ENCODE measurements at regions not wholly inside any gene's neighbourhood (a gene's known extent, or its start where the extent isn't known, plus 50 kb on each side); places are given as distances from the start of the nearest gene placed in this dataset.

DNA sequence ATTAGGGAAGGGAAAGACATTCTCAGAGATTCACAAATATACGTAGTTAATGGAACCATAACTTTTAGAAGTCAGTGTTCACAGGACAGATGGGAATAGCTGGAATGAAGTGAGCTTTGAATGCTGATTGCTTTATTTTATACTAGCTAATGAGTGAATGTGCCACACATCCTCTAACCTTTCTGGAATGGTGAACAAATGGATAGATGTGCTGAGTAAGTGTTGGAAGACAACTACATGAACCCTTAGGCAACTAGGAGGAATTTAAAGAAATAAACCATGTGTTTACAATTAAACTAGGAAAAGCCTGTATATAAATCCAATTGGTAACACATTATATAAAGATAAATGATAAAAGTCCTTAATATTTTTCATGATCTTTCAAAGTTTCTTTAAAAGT lies 91.6 kb upstream of the LIMCH1 start:
- Mint-ChIP-seq H3K4me3 (no peak overlapping the region), H3K36me3 (no peaks in the 10 kb centered on the region), H3K27me3 (no peaks in the 10 kb centered on the region), H3K9me3 (peaks cover 0 to 5% (median 0%) of the 10 kb centered on the region in 8 donors), H3K27ac (no peak overlapping the region), H3K4me1 (no peaks in the 10 kb centered on the region)
- no peaks in the 10 kb centered on the region for H3K27me3 ChIP-seq (ENCODE audit: insufficient read depth, low read length)
- no peak overlapping the region for H3K4me3 ChIP-seq (ENCODE audit: low read length in 2 of 2)
- intact Hi-C loops (cut with micrococcal nuclease): no loop called here
- H3K9me3 ChIP-seq (ENCODE audit: control insufficient read depth in 1 of 2, low read length in 2 of 2): no peaks in the 10 kb centered on the region
- no peak overlapping the region for H3K27ac ChIP-seq (ENCODE audit: low read depth, low read length)
- no peaks in the 10 kb centered on the region for H3K4me1 ChIP-seq (ENCODE audit: insufficient read depth, low read length)
- CTCF ChIA-PET (ENCODE audit: partially characterized antibody): interaction anchor here (2.1 kb wide), 1 partner anchor 10 kb away, joined by 5 read pairs; no protein-coding TSS in a partner anchor
- POLR2A ChIA-PET (ENCODE audit: partially characterized antibody): no interaction called here
- H3K36me3 ChIP-seq (ENCODE audit: insufficient read depth, low read length): no peaks in the 10 kb centered on the region
- no peak for DNase-seq

DNA sequence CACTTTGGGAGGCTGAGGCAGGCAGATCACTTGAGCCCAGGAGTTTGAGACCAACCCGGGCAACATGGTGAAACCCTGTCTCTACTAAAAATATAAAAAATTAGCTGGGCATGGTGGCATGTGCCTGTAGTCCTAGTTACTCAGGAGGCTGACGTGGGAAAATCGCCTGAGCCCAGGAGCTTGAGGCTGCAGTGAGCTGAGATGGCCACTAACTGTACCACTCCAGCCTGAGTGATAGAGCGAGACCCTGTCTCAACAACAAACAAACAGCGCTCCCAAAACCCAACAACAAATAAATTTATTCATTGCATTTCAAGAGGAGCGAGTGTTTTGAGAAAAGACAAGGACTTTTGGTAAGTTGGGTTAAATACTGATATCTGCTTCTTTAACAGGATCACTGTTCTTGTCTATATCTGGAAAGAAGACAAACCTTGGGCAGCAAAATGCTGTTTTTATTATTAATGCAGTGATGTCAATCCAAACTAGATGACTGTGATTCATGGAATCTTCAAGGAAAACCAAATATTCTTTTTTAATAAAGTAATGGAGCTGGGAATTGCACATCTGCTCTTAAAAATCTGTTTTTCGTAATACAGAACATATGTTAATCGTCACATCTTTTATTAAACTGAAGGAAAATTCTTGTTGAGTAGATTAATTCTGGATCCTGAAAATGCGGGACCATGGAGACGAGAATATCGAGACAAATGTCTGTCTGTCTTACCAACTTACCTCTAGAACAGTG lies 90.8 kb upstream of the LIMCH1 start:
- Histone ChIP-seq H3K4me3 (ENCODE audit: low read length in 2 of 2) (no peak overlapping the region), H3K4me1 (ENCODE audit: insufficient read depth, low read length) (no peaks in the 10 kb centered on the region), H3K36me3 (ENCODE audit: insufficient read depth, low read length) (no peaks in the 10 kb centered on the region), H3K27ac (ENCODE audit: low read depth, low read length) (no peak overlapping the region), H3K27me3 (ENCODE audit: insufficient read depth, low read length) (no peaks in the 10 kb centered on the region), H3K9me3 (ENCODE audit: control insufficient read depth in 1 of 2, low read length in 2 of 2) (no peaks in the 10 kb centered on the region)
- Mint-ChIP-seq H3K4me3 (no peak overlapping the region), H3K36me3 (no peaks in the 10 kb centered on the region), H3K4me1 (no peaks in the 10 kb centered on the region), H3K9me3 (peaks cover 0 to 9% (median 0%) of the 10 kb centered on the region in 8 donors), H3K27ac (no peak overlapping the region), H3K27me3 (no peaks in the 10 kb centered on the region)
- ChIA-PET CTCF (ENCODE audit: partially characterized antibody) (no interaction called here), POLR2A (ENCODE audit: partially characterized antibody) (no interaction called here)
- DNase-seq: no peak
- intact Hi-C loops (cut with micrococcal nuclease): no loop called here

DNA sequence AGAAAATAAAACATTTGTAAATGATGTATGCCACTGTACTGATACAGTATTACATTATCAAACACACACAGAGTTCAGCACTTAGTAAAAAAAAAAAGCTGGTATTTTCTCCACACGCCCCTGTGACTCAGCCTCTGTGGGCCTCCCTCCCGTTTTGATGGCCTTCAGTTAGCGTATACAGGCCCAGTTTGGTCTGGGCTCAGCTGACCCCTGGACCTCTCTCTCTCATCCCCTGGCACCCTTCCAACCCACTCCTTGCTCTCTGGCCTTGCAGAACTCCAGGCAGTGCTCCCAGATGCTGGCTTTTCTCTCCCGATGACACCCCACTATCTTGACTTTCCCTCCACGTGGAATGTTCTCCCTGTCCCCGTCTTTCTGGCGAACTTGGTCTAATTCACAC lies 89.0 kb upstream of the LIMCH1 start:
- Histone ChIP-seq H3K4me1 (ENCODE audit: insufficient read depth, low read length) (no peaks in the 10 kb centered on the region), H3K36me3 (ENCODE audit: insufficient read depth, low read length) (no peaks in the 10 kb centered on the region), H3K27me3 (ENCODE audit: insufficient read depth, low read length) (no peaks in the 10 kb centered on the region), H3K27ac (ENCODE audit: low read depth, low read length) (no peak overlapping the region), H3K9me3 (ENCODE audit: control insufficient read depth in 1 of 2, low read length in 2 of 2) (no peaks in the 10 kb centered on the region), H3K4me3 (ENCODE audit: low read length in 2 of 2) (no peak overlapping the region)
- no peaks in the 10 kb centered on the region for H3K36me3 Mint-ChIP-seq
- H3K27me3 Mint-ChIP-seq: no peaks in the 10 kb centered on the region
- no peak overlapping the region for H3K27ac Mint-ChIP-seq
- H3K9me3 Mint-ChIP-seq: peaks cover 0 to 9% (median 0%) of the 10 kb centered on the region in 8 donors
- CTCF ChIA-PET (ENCODE audit: partially characterized antibody): no interaction called here
- no peak for DNase-seq
- intact Hi-C loops (cut with micrococcal nuclease): no loop called here
- H3K4me1 Mint-ChIP-seq: no peaks in the 10 kb centered on the region
- H3K4me3 Mint-ChIP-seq: no peak overlapping the region
- POLR2A ChIA-PET (ENCODE audit: partially characterized antibody): no interaction called here

DNA sequence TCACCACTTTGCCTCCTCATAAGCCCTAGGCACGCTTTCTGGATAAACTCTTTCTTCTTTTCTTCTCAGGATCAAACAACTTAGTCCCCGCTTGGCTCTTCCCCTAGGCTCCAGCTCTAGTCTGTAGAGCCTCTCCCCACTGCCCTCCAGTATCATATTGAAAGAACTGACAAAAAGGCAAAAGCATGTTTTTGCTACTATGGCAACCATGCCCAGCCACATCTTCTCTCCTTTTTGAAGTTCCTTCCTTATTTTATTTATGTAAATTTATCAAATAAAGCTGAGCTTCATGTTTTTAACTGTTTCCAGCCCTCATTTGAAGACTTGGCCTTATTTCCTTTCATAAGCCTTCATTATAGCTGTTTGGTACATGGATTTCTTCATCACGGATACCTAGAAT lies 86.0 kb upstream of the LIMCH1 start:
- POLR2A ChIA-PET (ENCODE audit: partially characterized antibody): no interaction called here
- no peaks in the 10 kb centered on the region for H3K36me3 ChIP-seq (ENCODE audit: insufficient read depth, low read length)
- H3K27ac ChIP-seq (ENCODE audit: low read depth, low read length): no peak overlapping the region
- intact Hi-C loops (cut with micrococcal nuclease): no loop called here
- no peaks in the 10 kb centered on the region for H3K9me3 ChIP-seq (ENCODE audit: control insufficient read depth in 1 of 2, low read length in 2 of 2)
- H3K27ac Mint-ChIP-seq: no peak overlapping the region
- CTCF ChIA-PET (ENCODE audit: partially characterized antibody): no interaction called here
- H3K36me3 Mint-ChIP-seq: no peaks in the 10 kb centered on the region
- H3K4me3 ChIP-seq (ENCODE audit: low read length in 2 of 2): no peak overlapping the region
- H3K27me3 Mint-ChIP-seq: no peaks in the 10 kb centered on the region
- no peaks in the 10 kb centered on the region for H3K4me1 Mint-ChIP-seq
- H3K27me3 ChIP-seq (ENCODE audit: insufficient read depth, low read length): no peaks in the 10 kb centered on the region
- H3K4me3 Mint-ChIP-seq: no peak overlapping the region
- DNase-seq: no peak
- no peaks in the 10 kb centered on the region for H3K4me1 ChIP-seq (ENCODE audit: insufficient read depth, low read length)
- peaks cover 0 to 9% (median 0%) of the 10 kb centered on the region in 8 donors for H3K9me3 Mint-ChIP-seq

DNA sequence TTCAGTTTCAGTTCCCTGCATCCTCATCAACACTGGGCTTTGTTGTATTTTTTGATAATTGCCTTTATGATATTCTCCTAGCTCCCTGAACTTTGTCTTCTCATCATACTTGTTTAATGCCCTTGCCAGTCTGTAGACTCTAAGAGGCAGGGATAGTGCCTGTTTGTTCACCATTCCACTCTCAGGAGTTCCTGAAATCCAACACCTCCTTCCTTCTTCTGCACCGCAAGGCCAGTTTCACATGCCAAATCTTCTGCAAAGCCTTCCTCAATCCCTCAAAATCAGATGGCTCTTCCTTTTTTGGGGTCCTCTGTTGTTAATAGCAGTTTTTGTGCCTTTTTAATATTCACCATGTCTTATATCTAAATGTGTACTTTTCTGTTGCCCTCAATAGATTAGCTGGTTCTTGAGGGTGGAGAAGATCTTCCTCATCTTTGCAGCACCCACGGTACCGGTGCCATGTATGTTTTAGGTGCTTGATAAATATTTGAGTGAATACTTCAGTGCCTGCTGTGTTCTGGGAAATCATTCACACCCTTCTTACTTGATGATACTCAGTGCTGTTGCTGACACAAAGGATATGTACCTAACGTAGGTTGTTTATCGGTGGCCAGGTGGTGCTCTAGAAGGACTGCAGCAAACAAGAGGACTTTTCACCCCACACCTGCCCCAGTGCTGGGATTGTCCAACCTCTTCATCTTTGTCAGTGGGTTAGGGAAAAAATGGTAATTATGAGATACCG lies 85.3 kb upstream of the LIMCH1 start:
- peaks cover 0 to 9% (median 0%) of the 10 kb centered on the region in 8 donors for H3K9me3 Mint-ChIP-seq
- CTCF ChIA-PET (ENCODE audit: partially characterized antibody): no interaction called here

DNA sequence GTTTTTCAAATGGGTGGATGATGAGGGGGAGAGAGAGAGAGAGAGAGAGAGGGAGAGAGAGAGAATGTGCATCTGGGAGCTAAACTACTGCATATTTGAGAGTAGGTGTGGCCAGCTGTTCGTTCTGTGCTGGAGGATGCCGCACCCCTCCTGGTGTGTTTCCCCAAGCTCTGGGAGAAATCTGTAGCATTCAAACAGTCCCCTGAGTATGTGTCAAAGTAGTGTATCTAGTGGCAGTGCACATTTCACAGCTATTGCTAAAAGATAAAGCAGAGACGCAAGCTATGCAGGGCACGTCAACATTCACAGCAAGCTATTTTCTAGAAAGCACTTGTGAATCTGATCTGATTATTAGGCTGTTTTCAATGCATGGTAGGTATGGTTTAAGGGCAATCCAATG lies 83.5 kb upstream of the LIMCH1 start:
- Histone ChIP-seq H3K27ac (ENCODE audit: low read depth, low read length) (no peak overlapping the region), H3K4me3 (ENCODE audit: low read length in 2 of 2) (no peak overlapping the region), H3K9me3 (ENCODE audit: control insufficient read depth in 1 of 2, low read length in 2 of 2) (no peaks in the 10 kb centered on the region), H3K36me3 (ENCODE audit: insufficient read depth, low read length) (no peaks in the 10 kb centered on the region), H3K4me1 (ENCODE audit: insufficient read depth, low read length) (no peaks in the 10 kb centered on the region), H3K27me3 (ENCODE audit: insufficient read depth, low read length) (no peaks in the 10 kb centered on the region)
- H3K4me3 Mint-ChIP-seq: no peak overlapping the region
- no peaks in the 10 kb centered on the region for H3K36me3 Mint-ChIP-seq
- CTCF ChIA-PET (ENCODE audit: partially characterized antibody): no interaction called here
- H3K27me3 Mint-ChIP-seq: no peaks in the 10 kb centered on the region
- no peak for DNase-seq
- H3K4me1 Mint-ChIP-seq: no peaks in the 10 kb centered on the region
- H3K27ac Mint-ChIP-seq: no peak overlapping the region
- peaks cover 0 to 9% (median 0%) of the 10 kb centered on the region in 8 donors for H3K9me3 Mint-ChIP-seq
- intact Hi-C loops (cut with micrococcal nuclease): no loop called here
- POLR2A ChIA-PET (ENCODE audit: partially characterized antibody): no interaction called here

More for the DNA sequence above, 85.3 kb upstream of the LIMCH1 start:
- intact Hi-C loops (cut with micrococcal nuclease): no loop called here
- POLR2A ChIA-PET (ENCODE audit: partially characterized antibody): no interaction called here
- H3K4me3 Mint-ChIP-seq: no peak overlapping the region
- H3K27me3 ChIP-seq (ENCODE audit: insufficient read depth, low read length): no peaks in the 10 kb centered on the region
- H3K27ac ChIP-seq (ENCODE audit: low read depth, low read length): no peak overlapping the region
- H3K9me3 ChIP-seq (ENCODE audit: control insufficient read depth in 1 of 2, low read length in 2 of 2): no peaks in the 10 kb centered on the region
- H3K4me1 Mint-ChIP-seq: no peaks in the 10 kb centered on the region
- no peaks in the 10 kb centered on the region for H3K4me1 ChIP-seq (ENCODE audit: insufficient read depth, low read length)
- H3K36me3 ChIP-seq (ENCODE audit: insufficient read depth, low read length): no peaks in the 10 kb centered on the region
- DNase-seq: no peak
- no peak overlapping the region for H3K4me3 ChIP-seq (ENCODE audit: low read length in 2 of 2)
- no peaks in the 10 kb centered on the region for H3K27me3 Mint-ChIP-seq
- peak overlapping the region in 1 of 7 donors; percentile 63 for H3K27ac Mint-ChIP-seq
- H3K36me3 Mint-ChIP-seq: no peaks in the 10 kb centered on the region

DNA sequence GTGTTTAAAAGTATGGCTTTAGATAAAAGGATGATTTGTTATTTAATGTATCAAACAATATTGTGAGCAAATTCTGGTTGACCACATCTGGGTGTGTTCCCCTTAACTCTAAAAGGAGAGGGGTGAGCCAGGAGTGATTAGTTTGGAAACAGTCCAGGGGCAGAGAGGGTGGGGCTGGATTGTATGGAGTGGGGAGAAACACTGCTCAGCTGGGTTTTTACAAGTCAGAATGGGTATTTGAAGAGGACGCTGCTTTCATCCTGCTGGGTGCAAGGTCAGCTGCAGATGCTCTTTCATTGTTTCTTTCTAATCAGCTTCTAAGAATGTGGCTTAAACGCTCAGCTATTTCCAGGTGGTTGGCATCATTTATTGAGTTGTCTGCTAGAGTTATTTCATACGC lies 82.8 kb upstream of the LIMCH1 start:
- peaks cover 0 to 7% (median 0%) of the 10 kb centered on the region in 8 donors for H3K9me3 Mint-ChIP-seq
- no peaks in the 10 kb centered on the region for H3K36me3 ChIP-seq (ENCODE audit: insufficient read depth, low read length)
- H3K4me1 Mint-ChIP-seq: no peaks in the 10 kb centered on the region
- H3K27ac ChIP-seq (ENCODE audit: low read depth, low read length): no peak overlapping the region
- H3K36me3 Mint-ChIP-seq: no peaks in the 10 kb centered on the region
- H3K27ac Mint-ChIP-seq: no peak overlapping the region
- no peak for DNase-seq
- H3K4me3 Mint-ChIP-seq: no peak overlapping the region
- POLR2A ChIA-PET (ENCODE audit: partially characterized antibody): no interaction called here
- no peak overlapping the region for H3K4me3 ChIP-seq (ENCODE audit: low read length in 2 of 2)
- intact Hi-C loops (cut with micrococcal nuclease): no loop called here
- no peaks in the 10 kb centered on the region for H3K9me3 ChIP-seq (ENCODE audit: control insufficient read depth in 1 of 2, low read length in 2 of 2)
- CTCF ChIA-PET (ENCODE audit: partially characterized antibody): no interaction called here
- H3K27me3 Mint-ChIP-seq: no peaks in the 10 kb centered on the region
- no peaks in the 10 kb centered on the region for H3K4me1 ChIP-seq (ENCODE audit: insufficient read depth, low read length)
- no peaks in the 10 kb centered on the region for H3K27me3 ChIP-seq (ENCODE audit: insufficient read depth, low read length)

Measured in CD4-positive, alpha-beta memory T cell (primary cell).